ENCODE measurements at regions not wholly inside any gene's neighbourhood (a gene's known extent, or its start where the extent isn't known, plus 50 kb on each side); places are given as distances from the start of the nearest gene placed in this dataset.

GRCh38 chr6:140684776-140685550 is 1310.5 kb upstream of the CITED2 start:
- Mint-ChIP-seq H3K36me3 (ENCODE audit: insufficient read depth, unreplicated experiment) (no peaks in the 10 kb centered on the region), H3K27ac (ENCODE audit: low read depth, unreplicated experiment) (no peak overlapping the region), H3K9me3 (ENCODE audit: unreplicated experiment) (no peaks in the 10 kb centered on the region), H3K4me1 (ENCODE audit: insufficient read depth, unreplicated experiment) (no peaks in the 10 kb centered on the region), H3K27me3 (ENCODE audit: insufficient read depth, unreplicated experiment) (no peaks in the 10 kb centered on the region), H3K4me3 (ENCODE audit: unreplicated experiment) (no peak overlapping the region)
- ChIA-PET CTCF (no interaction called here), POLR2A (no interaction called here)
- BruUV-seq (replicated peaks): no TSS peak
- intact Hi-C loops (cut with micrococcal nuclease): no loop called here
- no peak for TF ChIP-seq CTCF (IDR thresholded peaks at IDR 0.05; ENCODE audit: unreplicated experiment)
- DNase-seq (ENCODE audit: unreplicated experiment): no peak

- Mint-ChIP-seq H3K4me3 (ENCODE audit: unreplicated experiment) (no peak overlapping the region), H3K4me1 (ENCODE audit: insufficient read depth, unreplicated experiment) (no peaks in the 10 kb centered on the region), H3K36me3 (ENCODE audit: insufficient read depth, unreplicated experiment) (no peaks in the 10 kb centered on the region), H3K27ac (ENCODE audit: low read depth, unreplicated experiment) (no peak overlapping the region), H3K27me3 (ENCODE audit: insufficient read depth, unreplicated experiment) (no peaks in the 10 kb centered on the region), H3K9me3 (ENCODE audit: unreplicated experiment) (no peaks in the 10 kb centered on the region)
- ChIA-PET POLR2A (no interaction called here), CTCF (no interaction called here)
- intact Hi-C loops (cut with micrococcal nuclease): no loop called here
- TF ChIP-seq CTCF (IDR thresholded peaks at IDR 0.05; ENCODE audit: unreplicated experiment): no peak
- BruUV-seq (replicated peaks): no TSS peak
- no peak for DNase-seq (ENCODE audit: unreplicated experiment)
Measured at GRCh38 chr6:140677781-140678528, 1303.5 kb upstream of the CITED2 start.

GRCh38 chr6:140671926-140672325 is 1297.5 kb upstream of the CITED2 start:
- no TSS peak for BruUV-seq (replicated peaks)
- no peaks in the 10 kb centered on the region for H3K4me1 Mint-ChIP-seq (ENCODE audit: insufficient read depth, unreplicated experiment)
- POLR2A ChIA-PET: interaction anchor here (0.9 kb wide), 1 partner anchor 10 kb away, joined by 3 read pairs; no protein-coding TSS in a partner anchor
- H3K36me3 Mint-ChIP-seq (ENCODE audit: insufficient read depth, unreplicated experiment): no peaks in the 10 kb centered on the region
- peak; percentile 26 for DNase-seq (ENCODE audit: unreplicated experiment)
- TF ChIP-seq CTCF (IDR thresholded peaks at IDR 0.05; ENCODE audit: unreplicated experiment): peak; percentile 12
- H3K9me3 Mint-ChIP-seq (ENCODE audit: unreplicated experiment): no peaks in the 10 kb centered on the region
- CTCF ChIA-PET: interaction anchor here (0.8 kb wide), 1 partner anchor 80 kb away, joined by 3 read pairs; no protein-coding TSS in a partner anchor
- H3K27ac Mint-ChIP-seq (ENCODE audit: low read depth, unreplicated experiment): no peak overlapping the region
- H3K4me3 Mint-ChIP-seq (ENCODE audit: unreplicated experiment): no peak overlapping the region
- no peaks in the 10 kb centered on the region for H3K27me3 Mint-ChIP-seq (ENCODE audit: insufficient read depth, unreplicated experiment)
- intact Hi-C loops (cut with micrococcal nuclease): no loop called here

- Mint-ChIP-seq H3K27me3 (ENCODE audit: insufficient read depth, unreplicated experiment) (no peaks in the 10 kb centered on the region), H3K4me1 (ENCODE audit: insufficient read depth, unreplicated experiment) (no peaks in the 10 kb centered on the region), H3K27ac (ENCODE audit: low read depth, unreplicated experiment) (no peak overlapping the region), H3K9me3 (ENCODE audit: unreplicated experiment) (no peaks in the 10 kb centered on the region), H3K36me3 (ENCODE audit: insufficient read depth, unreplicated experiment) (no peaks in the 10 kb centered on the region), H3K4me3 (ENCODE audit: unreplicated experiment) (no peak overlapping the region)
- no peak for TF ChIP-seq CTCF (IDR thresholded peaks at IDR 0.05; ENCODE audit: unreplicated experiment)
- intact Hi-C loops (cut with micrococcal nuclease): no loop called here
- ChIA-PET POLR2A (no interaction called here), CTCF (no interaction called here)
- DNase-seq (ENCODE audit: unreplicated experiment): no peak
- BruUV-seq (replicated peaks): no TSS peak
Measured at GRCh38 chr6:140670021-140670420, 1295.6 kb upstream of the CITED2 start.

Measured in MCF 10A (cell line).